ENCODE measurements at regions not wholly inside any gene's neighbourhood (a gene's known extent, or its start where the extent isn't known, plus 50 kb on each side); places are given as distances from the start of the nearest gene placed in this dataset.

DNA sequence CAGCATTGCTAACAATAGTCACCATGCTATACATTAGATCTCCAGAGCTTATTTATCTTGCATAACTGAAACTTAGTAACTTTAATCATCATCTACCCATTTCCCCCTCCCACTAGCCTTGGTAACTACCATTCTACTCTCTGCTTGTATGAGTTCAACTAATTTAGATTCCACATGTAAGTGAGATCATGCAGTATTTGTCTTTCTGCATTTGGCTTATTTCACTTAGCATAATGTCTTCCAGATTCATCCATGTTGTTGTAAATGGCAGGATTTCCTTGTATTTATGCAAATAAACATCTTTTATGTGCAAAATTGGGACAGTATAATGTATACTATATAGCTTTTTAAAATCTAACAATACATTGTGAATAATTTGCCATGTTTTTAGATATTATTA, 66.0 kb upstream of the ZBED5 start:
- TF ChIP-seq, protein P1, sequence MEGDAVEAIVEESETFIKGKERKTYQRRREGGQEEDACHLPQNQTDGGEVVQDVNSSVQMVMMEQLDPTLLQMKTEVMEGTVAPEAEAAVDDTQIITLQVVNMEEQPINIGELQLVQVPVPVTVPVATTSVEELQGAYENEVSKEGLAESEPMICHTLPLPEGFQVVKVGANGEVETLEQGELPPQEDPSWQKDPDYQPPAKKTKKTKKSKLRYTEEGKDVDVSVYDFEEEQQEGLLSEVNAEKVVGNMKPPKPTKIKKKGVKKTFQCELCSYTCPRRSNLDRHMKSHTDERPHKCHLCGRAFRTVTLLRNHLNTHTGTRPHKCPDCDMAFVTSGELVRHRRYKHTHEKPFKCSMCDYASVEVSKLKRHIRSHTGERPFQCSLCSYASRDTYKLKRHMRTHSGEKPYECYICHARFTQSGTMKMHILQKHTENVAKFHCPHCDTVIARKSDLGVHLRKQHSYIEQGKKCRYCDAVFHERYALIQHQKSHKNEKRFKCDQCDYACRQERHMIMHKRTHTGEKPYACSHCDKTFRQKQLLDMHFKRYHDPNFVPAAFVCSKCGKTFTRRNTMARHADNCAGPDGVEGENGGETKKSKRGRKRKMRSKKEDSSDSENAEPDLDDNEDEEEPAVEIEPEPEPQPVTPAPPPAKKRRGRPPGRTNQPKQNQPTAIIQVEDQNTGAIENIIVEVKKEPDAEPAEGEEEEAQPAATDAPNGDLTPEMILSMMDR (IDR thresholded peaks at IDR 0.05; ENCODE audit: poor library complexity) = no peak
- no peak for TF ChIP-seq EZH2 (IDR thresholded peaks at IDR 0.05; ENCODE audit: borderline replicate concordance)

Measured in hepatocyte (in vitro differentiated cells).